HEK293 (cell line): ENCODE measurements at regions not wholly inside any gene's neighbourhood (a gene's known extent, or its start where the extent isn't known, plus 50 kb on each side); places are given as distances from the start of the nearest gene placed in this dataset.
A peak's percentile ranks its signal among the peaks of the same experiment; 100 is the strongest.

Experiments
- CTCF ChIA-PET: fragments of 350-600 bp; formaldehyde crosslinking; extraction: SDS; loops from one replicate; lab custom pipeline; 2021; ENCODE audit warnings: antibody characterized with exemption; lab: Yijun Ruan, JAX
- POLR2A ChIA-PET: fragments of 300-600 bp; formaldehyde crosslinking; extraction: SDS; loops from one replicate; lab custom pipeline; 2020; ENCODE audit warnings: antibody characterized with exemption, inconsistent platforms; lab: Yijun Ruan, JAX
- H3K27ac ChIP-seq: fragments of 200-500 bp; sonication (Bioruptor generic); 2 replicates; pipeline ENCODE4 v1.5.1; 2014; ENCODE audit warnings: low read depth, low read length, control low read depth, inconsistent platforms; ENCODE audit errors: extremely low read depth
- H3K36me3 ChIP-seq, 2 experiments: fragments of 200-500 bp in 1 of 2; sonication (Bioruptor generic) in 1 of 2; 1 replicate in 1 of 2; 2 replicates in 1 of 2; pipeline ENCODE4 v1.5.1; 2014 to 2017; ENCODE audit warnings: inconsistent platforms in 2 of 2, low read length in 2 of 2; ENCODE audit not compliant: control insufficient read depth in 2 of 2, insufficient read depth in 1 of 2
- H3K4me1 ChIP-seq: fragments of 200-500 bp; sonication (Bioruptor generic); 2 replicates; pipeline ENCODE4 v1.5.1; 2014; ENCODE audit warnings: mild to moderate bottlenecking, low read length, inconsistent platforms; ENCODE audit not compliant: control insufficient read depth, insufficient read depth
- H3K4me3 ChIP-seq: 2 replicates; pipeline ENCODE4 v1.5.1; 2011; ENCODE audit warnings: low read depth, mild to moderate bottlenecking, control low read depth, low read length, moderate library complexity
- H3K9me3 ChIP-seq: fragments of 200-500 bp; sonication (Bioruptor generic); 2 replicates; pipeline ENCODE4 v1.5.1; 2014; ENCODE audit warnings: low read depth, low read length, inconsistent platforms; ENCODE audit not compliant: control insufficient read depth, insufficient read depth
- GLI4 ChIP-seq: fragments of 450-650 bp; formaldehyde crosslinking; IDR thresholded peaks from 2 replicates; pipeline ENCODE4 v1.5.1; 2016; ENCODE audit warnings: missing biosample characterization, missing genetic modification characterization
- GLIS1 ChIP-seq: fragments of 450-650 bp; formaldehyde crosslinking; IDR thresholded peaks from 2 replicates; pipeline ENCODE4 v1.5.1; 2016; ENCODE audit warnings: missing biosample characterization, missing genetic modification characterization
- KLF8 ChIP-seq: fragments of 450-650 bp; formaldehyde crosslinking; IDR thresholded peaks from 2 replicates; pipeline ENCODE4 v1.5.1; 2016; ENCODE audit warnings: missing biosample characterization, missing genetic modification characterization
- MEIS1 ChIP-seq: sonication (generic); formaldehyde crosslinking; IDR thresholded peaks from 2 replicates; pipeline ENCODE4 v1.8.1; 2022; ENCODE audit warnings: missing genetic modification reagents, mild to moderate bottlenecking, borderline replicate concordance
- PRDM10 ChIP-seq: fragments of 450-650 bp; formaldehyde crosslinking; IDR thresholded peaks from 2 replicates; pipeline ENCODE4 v1.5.1; 2016; ENCODE audit warnings: missing biosample characterization, missing genetic modification characterization
- PRDM2 ChIP-seq: fragments of 450-650 bp; formaldehyde crosslinking; IDR thresholded peaks from 2 replicates; pipeline ENCODE4 v1.5.1; 2016; ENCODE audit warnings: missing biosample characterization, missing genetic modification characterization, borderline replicate concordance
- SCRT1 ChIP-seq: fragments of 450-650 bp; formaldehyde crosslinking; IDR thresholded peaks from 2 replicates; pipeline ENCODE4 v1.5.1; 2016; ENCODE audit warnings: missing biosample characterization, missing genetic modification characterization, borderline replicate concordance
- SP3 ChIP-seq: fragments of 450-650 bp; formaldehyde crosslinking; IDR thresholded peaks from 2 replicates; pipeline ENCODE4 v1.5.1; 2016; ENCODE audit warnings: missing biosample characterization, missing genetic modification characterization
- ZBTB20 ChIP-seq: fragments of 450-650 bp; formaldehyde crosslinking; IDR thresholded peaks from 2 replicates; pipeline ENCODE4 v1.5.1; 2016; ENCODE audit warnings: missing biosample characterization, missing genetic modification characterization
- ZFP37 ChIP-seq: fragments of 450-650 bp; formaldehyde crosslinking; IDR thresholded peaks from 2 replicates; pipeline ENCODE4 v1.5.1; 2016; ENCODE audit warnings: missing biosample characterization, missing genetic modification characterization
- ZNF114 ChIP-seq: fragments of 450-650 bp; formaldehyde crosslinking; IDR thresholded peaks from 2 replicates; pipeline ENCODE4 v1.5.0; 2017; ENCODE audit warnings: missing biosample characterization, missing genetic modification characterization
- ZNF169 ChIP-seq: fragments of 450-650 bp; formaldehyde crosslinking; IDR thresholded peaks from 2 replicates; pipeline ENCODE4 v1.5.1; 2016; ENCODE audit warnings: missing biosample characterization, missing genetic modification characterization
- ZNF175 ChIP-seq: fragments of 450-650 bp; formaldehyde crosslinking; IDR thresholded peaks from 2 replicates; pipeline ENCODE4 v1.5.1; 2016; ENCODE audit warnings: missing biosample characterization, missing genetic modification characterization
- ZNF23 ChIP-seq: fragments of 450-650 bp; formaldehyde crosslinking; IDR thresholded peaks from 2 replicates; pipeline ENCODE4 v1.5.1; 2016; ENCODE audit warnings: missing biosample characterization, missing genetic modification characterization, borderline replicate concordance
- ZNF280C ChIP-seq: fragments of 450-650 bp; formaldehyde crosslinking; IDR thresholded peaks from 2 replicates; pipeline ENCODE4 v1.5.1; 2016; ENCODE audit warnings: missing biosample characterization, missing genetic modification characterization
- ZNF530 ChIP-seq: fragments of 450-650 bp; formaldehyde crosslinking; IDR thresholded peaks from 2 replicates; pipeline ENCODE4 v1.5.1; 2016; ENCODE audit warnings: low read depth, missing biosample characterization, missing genetic modification characterization
- ZNF561 ChIP-seq: fragments of 450-650 bp; IDR thresholded peaks from 2 replicates; pipeline ENCODE4 v1.5.1; 2018; ENCODE audit warnings: missing biosample characterization, missing genetic modification characterization, borderline replicate concordance
- ZNF621 ChIP-seq: fragments of 450-650 bp; formaldehyde crosslinking; IDR thresholded peaks from 2 replicates; pipeline ENCODE4 v1.5.1; 2017; ENCODE audit warnings: missing biosample characterization, missing genetic modification characterization
- ZNF639 ChIP-seq: fragments of 450-650 bp; formaldehyde crosslinking; IDR thresholded peaks from 2 replicates; pipeline ENCODE4 v1.5.1; 2016; ENCODE audit warnings: missing biosample characterization, missing genetic modification characterization
- ZNF701 ChIP-seq: fragments of 450-650 bp; formaldehyde crosslinking; IDR thresholded peaks from 2 replicates; pipeline ENCODE4 v1.5.1; 2016; ENCODE audit warnings: missing biosample characterization, missing genetic modification characterization
- ZXDB ChIP-seq: fragments of 450-650 bp; formaldehyde crosslinking; IDR thresholded peaks from 2 replicates; pipeline ENCODE4 v1.5.1; 2016; ENCODE audit warnings: missing biosample characterization, missing genetic modification characterization

GRCh38 chr1:189662190-189662589 lies 815.5 kb downstream of the BRINP3 start:
- H3K4me3 ChIP-seq, result no peak overlapping the region
- H3K36me3 ChIP-seq, result no peaks in the 10 kb centered on the region
- H3K4me1 ChIP-seq, result no peaks in the 10 kb centered on the region
- H3K9me3 ChIP-seq, result no peaks in the 10 kb centered on the region
- H3K27ac ChIP-seq, result no peak overlapping the region
- CTCF ChIA-PET, result no interaction called here
- POLR2A ChIA-PET, result no interaction called here
- TF ChIP-seq ZNF639 (tag by site-specific recombination) (no peak), SP3 (tag by site-specific recombination) (0 out of 2 replicates have a peak, but pooled peaks have one; percentile 21)

- no peak for TF ChIP-seq ZNF530 (tag by site-specific recombination)
- TF ChIP-seq MEIS1 (CRISPR knock-in tag), result no peak
- TF ChIP-seq SCRT1 (tag by site-specific recombination), result no peak
- no peak for TF ChIP-seq ZNF561
- no peak for TF ChIP-seq ZFP37 (tag by site-specific recombination)
- TF ChIP-seq ZNF169 (tag by site-specific recombination), result no peak
- no peak for TF ChIP-seq ZXDB (tag by site-specific recombination)
- TF ChIP-seq ZNF175, result no peak
- TF ChIP-seq ZNF280C (tag by site-specific recombination), result no peak
- no peak for TF ChIP-seq PRDM10
- no peak for TF ChIP-seq KLF8 (tag by site-specific recombination)
- TF ChIP-seq ZNF114, result no peak
- no peak for TF ChIP-seq PRDM2 (tag by site-specific recombination)
- no peak for TF ChIP-seq GLIS1 (tag by site-specific recombination)
- TF ChIP-seq ZNF23 (tag by site-specific recombination), result no peak
- TF ChIP-seq ZBTB20 (tag by site-specific recombination), result no peak
- no peak for TF ChIP-seq GLI4 (tag by site-specific recombination)
- no peak for TF ChIP-seq ZNF701
- no peak for TF ChIP-seq ZNF621 (tag by site-specific recombination)
- ChIA-PET POLR2A (no interaction called here), CTCF (no interaction called here)
- H3K4me1 ChIP-seq, result no peaks in the 10 kb centered on the region
- no peaks in the 10 kb centered on the region for H3K36me3 ChIP-seq
- no peak overlapping the region for H3K27ac ChIP-seq
- H3K9me3 ChIP-seq, result no peaks in the 10 kb centered on the region
- no peak overlapping the region for H3K4me3 ChIP-seq
These were observed 807.8 kb downstream of the BRINP3 start for GRCh38 chr1:189669846-189670245.
